Adrenal gland (tissue), 9 donors: ENCODE measurements at regions not wholly inside any gene's neighbourhood (a gene's known extent, or its start where the extent isn't known, plus 50 kb on each side); places are given as distances from the start of the nearest gene placed in this dataset.

Experiments
- DNase-seq, 7 donors: peaks; one replicate each; pipeline ENCODE4 v3.0.0-alpha.2; 2019 to 2020
- H3K27ac ChIP-seq, 5 donors: fragments of 200-600 bp; sonication (generic) in 4 of 5; 1 replicate in 3 of 5; 2 replicates in 2 of 5; pipeline versions ENCODE4 v1.5.1 to v1.8.0; 2016 to 2020; ENCODE audit warnings: mild to moderate bottlenecking in 1 of 5
- H3K27me3 ChIP-seq: fragments of 200-600 bp; 2 replicates; pipeline ENCODE4 v1.8.0; 2021
- H3K36me3 ChIP-seq, 2 donors: fragments of 200-600 bp; replicated peaks in 1 of 2; 1 replicate in 1 of 2; 2 replicates in 1 of 2; pipeline versions ENCODE4 v1.5.1 to v1.8.0; 2018 to 2022
- H3K4me1 ChIP-seq, 2 donors: fragments of 200-600 bp; replicated peaks in 1 of 2; 1 replicate in 1 of 2; 2 replicates in 1 of 2; pipeline versions ENCODE4 v1.5.1 to v1.8.0; 2018 to 2021
- H3K4me3 ChIP-seq, 4 donors: fragments of 200-600 bp; sonication (generic) in 3 of 4; one replicate each; pipeline ENCODE4 v1.5.1; 2016 to 2018
- H3K9me3 ChIP-seq, 3 donors: fragments of 200-600 bp; sonication (generic) in 1 of 3; replicated peaks in 1 of 3; 1 replicate in 2 of 3; 2 replicates in 1 of 3; pipeline versions ENCODE4 v1.5.1 to v1.8.0; 2016 to 2021
- CTCF ChIP-seq, 6 experiments: fragments of 450-650 bp in 4 of 6; fragments of 200-600 bp in 2 of 6; sonication (generic) in 1 of 6; IDR thresholded peaks; 1 replicate in 5 of 6; 2 replicates in 1 of 6; pipeline versions ENCODE4 v1.5.1 to v1.8.0; 2016 to 2021; ENCODE audit warnings: antibody characterized with exemption in 6 of 6, mild to moderate bottlenecking in 2 of 6, moderate library complexity in 1 of 6
- POLR2A ChIP-seq, 2 donors: fragments of 450-650 bp; IDR thresholded peaks; one replicate each; pipeline ENCODE4 v1.6.1; 2017; ENCODE audit warnings: antibody characterized with exemption in 2 of 2, mild to moderate bottlenecking in 2 of 2, moderate library complexity in 1 of 2
- WGBS, 4 donors: extraction: QIAGEN DNeasy Blood & Tissue Kit in 2 of 4; methylation state at CpG; one replicate each; pipeline versions ENCODE4 v1.1.5 to v1.1.7; 2013 to 2017; 5-methylcytosine and 5-hydroxymethylcytosine counted together
- intact Hi-C, 2 donors: fragments of 100-400 bp; cut with DNase I; formaldehyde crosslinking; loops; one replicate each; pipeline versions ENCODE4 v1.14.1 to v1.15.0; 2022 to 2023
- donor health status: healthy with polysubstance abuse.
- donor health status: Bipolar disorder and iron deficiency.
- donor health status: DM: yes; HTN: yes; CAD: no.
- donor health status: DM: no; HTN: no; CAD: no.
- donor health status: DM: no; HTN: no; CAD: no.

GRCh38 chr10:55509168-55509567 lies 708.1 kb upstream of the PCDH15 start:
- 33 to 45% (median 41%) methylated on average over 4 of the region's 4 CpGs for WGBS, 4 donors
- H3K27me3 ChIP-seq: no peaks in the 10 kb centered on the region
- intact Hi-C loops: no loop called here

DNA sequence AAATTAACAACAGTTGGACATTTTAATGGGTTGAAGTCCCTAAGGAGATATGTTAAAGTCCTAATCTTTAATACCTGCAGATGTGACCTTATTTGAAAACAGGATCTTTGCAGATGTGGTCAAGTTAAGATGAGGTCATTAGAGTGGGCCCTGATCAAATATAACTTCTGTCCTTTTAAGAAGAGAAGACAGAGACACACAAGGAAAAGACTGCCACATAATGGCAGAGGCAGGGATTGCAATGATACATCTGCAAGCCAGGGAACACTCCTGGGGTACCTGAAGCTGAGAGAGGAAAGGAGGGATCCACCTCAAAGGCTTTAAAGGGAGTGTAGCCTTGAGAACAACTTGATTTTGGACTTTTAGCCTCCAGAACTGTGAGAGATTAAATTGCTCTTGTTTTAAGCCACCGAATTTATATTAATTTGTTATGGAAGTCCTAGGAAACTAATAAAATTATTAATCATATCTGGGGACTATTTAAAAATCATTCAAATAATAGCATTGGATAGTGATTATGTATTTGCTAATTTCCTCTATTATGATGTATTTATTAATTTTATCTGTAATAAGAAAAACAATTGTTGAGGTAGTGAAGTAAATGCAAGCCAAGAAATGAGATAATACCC lies 700.0 kb upstream of the PCDH15 start:
- Histone ChIP-seq H3K36me3 (no peaks in the 10 kb centered on the region), H3K4me1 (no peaks in the 10 kb centered on the region), H3K4me3 (no peak overlapping the region), H3K27ac (no peak overlapping the region), H3K9me3 (no peaks in the 10 kb centered on the region), H3K27me3 (no peaks in the 10 kb centered on the region)
- peak; percentile 21 to 69 (median 32) for DNase-seq
- WGBS, 4 donors: 39 to 54% (median 47%) methylated on average over 1 of the region's 1 CpG
- peak; percentile 37 to 61 (median 51) for TF ChIP-seq CTCF (IDR thresholded peaks at IDR 0.05)
- TF ChIP-seq POLR2A (IDR thresholded peaks at IDR 0.05): no peak
- intact Hi-C loops: no loop called here

More at GRCh38 chr10:55509168-55509567, 708.1 kb upstream of the PCDH15 start:
- TF ChIP-seq CTCF (IDR thresholded peaks at IDR 0.05) (no peak), POLR2A (IDR thresholded peaks at IDR 0.05) (no peak)
- no peaks in the 10 kb centered on the region for H3K36me3 ChIP-seq
- DNase-seq: no peak
- H3K4me1 ChIP-seq: no peaks in the 10 kb centered on the region
- H3K4me3 ChIP-seq: peak overlapping the region in 1 of 4 donors; percentile 47
- peak overlapping the region in 4 of 5 donors; percentile 40 to 68 (median 55) for H3K27ac ChIP-seq
- no peaks in the 10 kb centered on the region for H3K9me3 ChIP-seq

DNA sequence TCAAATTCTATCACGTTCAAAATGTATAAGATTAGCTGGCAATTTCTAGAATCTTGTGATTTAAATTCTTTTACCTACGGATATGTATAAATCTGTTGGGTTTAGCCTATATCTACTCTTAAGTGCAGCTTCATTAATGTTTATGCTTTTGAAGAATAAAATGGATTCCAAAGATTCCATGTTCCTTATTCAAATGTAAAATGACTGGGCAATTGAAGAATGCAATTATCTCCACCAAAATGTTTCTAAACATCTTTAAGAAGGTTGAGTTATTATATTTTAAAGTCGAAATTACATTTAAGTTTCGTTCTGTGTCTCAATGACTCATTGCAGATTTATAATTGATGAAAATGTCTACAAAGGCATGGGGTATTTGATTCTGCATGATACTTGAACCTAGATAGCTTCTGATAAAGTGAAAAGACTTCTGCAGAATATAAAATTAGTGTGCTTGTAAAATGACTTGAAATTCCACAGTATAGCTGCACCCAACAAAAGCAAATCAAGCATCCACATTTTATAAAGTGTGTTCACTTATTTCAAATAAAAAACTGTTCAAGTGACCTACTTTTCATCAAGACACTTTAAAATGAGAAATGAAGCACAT lies 697.0 kb upstream of the PCDH15 start:
- no peak overlapping the region for H3K4me3 ChIP-seq

GRCh38 chr10:55495555-55495954 lies 694.5 kb upstream of the PCDH15 start:
- intact Hi-C loops: no loop called here
- no peaks in the 10 kb centered on the region for H3K9me3 ChIP-seq
- TF ChIP-seq POLR2A (IDR thresholded peaks at IDR 0.05): no peak
- no peak for TF ChIP-seq CTCF (IDR thresholded peaks at IDR 0.05)
- H3K27me3 ChIP-seq: no peaks in the 10 kb centered on the region
- no peak overlapping the region for H3K27ac ChIP-seq
- DNase-seq: no peak
- H3K4me3 ChIP-seq: no peak overlapping the region
- no peaks in the 10 kb centered on the region for H3K4me1 ChIP-seq
- H3K36me3 ChIP-seq: no peaks in the 10 kb centered on the region

More for the DNA sequence above, 697.0 kb upstream of the PCDH15 start:
- WGBS, 4 donors: 79 to 90% (median 86%) methylated on average over 4 of the region's 4 CpGs
- H3K27me3 ChIP-seq: no peaks in the 10 kb centered on the region
- H3K4me1 ChIP-seq: no peaks in the 10 kb centered on the region
- intact Hi-C loops: no loop called here
- no peak overlapping the region for H3K27ac ChIP-seq
- H3K9me3 ChIP-seq: no peaks in the 10 kb centered on the region
- no peak for DNase-seq
- no peak for TF ChIP-seq CTCF (IDR thresholded peaks at IDR 0.05)
- no peak for TF ChIP-seq POLR2A (IDR thresholded peaks at IDR 0.05)
- H3K36me3 ChIP-seq: no peaks in the 10 kb centered on the region
